ENCODE measurements at regions not wholly inside any gene's neighbourhood (a gene's known extent, or its start where the extent isn't known, plus 50 kb on each side); places are given as distances from the start of the nearest gene placed in this dataset.
"Not testable (repeated sequence)": the region's sequence is repeated elsewhere in the genome, so short reads cannot be mapped to it uniquely, and the experiment has no call there.

DNA sequence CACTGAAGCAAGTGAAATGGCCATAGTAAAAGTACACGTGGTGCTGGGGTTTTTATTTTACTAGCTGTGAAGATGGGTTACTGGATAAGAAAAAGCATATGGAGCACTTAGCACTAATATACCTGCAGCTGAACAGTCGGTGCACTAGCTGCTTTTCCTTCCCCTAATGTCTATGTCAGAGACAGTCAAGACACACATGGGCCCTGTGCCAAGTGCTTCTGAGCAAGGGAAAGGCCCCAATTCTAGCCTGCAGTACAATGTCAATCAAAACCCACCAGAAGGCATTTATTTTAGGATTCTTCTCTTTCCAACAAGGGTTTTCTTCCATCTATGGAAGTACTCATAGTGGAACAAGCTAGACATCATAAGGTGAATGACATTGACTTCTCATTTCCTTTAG lies 716.7 kb downstream of the CCSER2 start:
- no peak for DNase-seq

DNA sequence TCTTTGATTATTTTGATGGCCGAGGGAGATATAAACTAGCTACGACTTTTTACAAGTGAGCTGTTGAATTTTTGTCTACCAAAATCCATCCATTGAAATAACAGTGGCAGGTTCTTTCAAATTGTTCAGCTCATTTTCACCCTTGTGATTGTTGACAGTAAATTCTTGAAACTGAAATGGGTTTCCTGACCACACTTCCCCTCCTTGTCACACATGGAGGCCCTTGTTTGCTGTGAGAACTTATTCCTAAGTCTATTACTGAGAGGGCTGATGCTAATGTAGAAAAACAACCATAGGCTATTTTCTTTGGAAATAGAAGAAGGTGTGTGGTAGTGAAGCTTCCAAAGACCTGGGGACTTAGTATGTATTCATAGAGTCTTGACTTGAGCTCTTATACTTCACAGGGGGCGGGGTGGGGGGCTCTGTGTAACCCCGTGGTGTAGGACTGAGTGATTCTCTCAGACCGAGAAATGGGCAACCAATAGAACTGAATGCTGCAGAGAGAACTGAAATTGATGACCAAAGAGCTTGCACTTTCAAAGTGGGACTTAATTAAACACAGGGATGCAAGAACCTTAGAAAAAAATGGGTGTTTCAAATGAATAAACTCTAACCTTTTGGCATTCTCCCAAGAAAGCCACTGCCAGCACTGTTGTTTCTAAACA lies 718.9 kb downstream of the CCSER2 start:
- no peak for DNase-seq

GRCh38 chr10:85047979-85048378 lies 719.6 kb downstream of the CCSER2 start:
- DNase-seq, result no peak

- no peak for DNase-seq
Observed at GRCh38 chr10:85048644-85049043, 720.3 kb downstream of the CCSER2 start.

GRCh38 chr10:85060944-85061343 lies 732.6 kb downstream of the CCSER2 start:
- no peak for DNase-seq

DNA sequence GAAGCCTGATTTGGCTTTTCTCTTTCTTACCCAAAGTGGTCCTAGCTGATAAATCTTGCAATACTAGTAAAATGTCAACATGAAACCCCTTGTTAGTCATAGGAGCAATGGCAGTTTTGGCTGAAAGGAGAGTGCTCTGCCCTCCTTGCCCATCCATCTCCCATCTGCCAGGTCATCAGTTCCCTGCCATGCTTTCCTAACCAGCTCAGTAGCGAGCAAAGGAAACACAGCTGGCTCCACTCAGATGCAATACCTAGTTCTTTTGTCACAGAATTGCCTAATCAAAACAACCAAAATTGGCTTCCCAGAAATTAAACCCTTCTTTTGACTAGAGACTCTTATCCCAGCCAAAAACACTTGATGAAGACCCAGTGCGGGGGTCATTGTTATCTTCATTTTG lies 733.0 kb downstream of the CCSER2 start:
- DNase-seq, result no peak

DNA sequence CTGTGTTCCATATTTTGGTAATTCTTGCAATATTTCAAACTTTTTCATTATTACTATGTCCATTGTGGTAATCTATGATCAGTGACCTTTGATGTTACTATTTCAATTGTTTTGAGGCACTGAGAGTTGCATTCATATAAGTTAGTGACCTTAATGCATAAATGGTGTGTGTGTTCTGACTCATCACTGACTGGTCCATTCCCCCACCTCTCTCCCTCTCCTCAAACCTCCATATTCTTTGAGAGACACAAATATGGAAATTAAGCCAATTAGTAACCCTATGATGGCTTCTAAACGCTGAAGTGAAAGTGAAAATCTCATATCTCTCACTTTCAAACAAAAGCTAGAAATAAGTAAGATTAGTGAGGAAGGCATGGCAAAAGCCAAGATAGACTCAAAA lies 739.6 kb downstream of the CCSER2 start:
- no peak for DNase-seq

GRCh38 chr10:85080934-85081333 lies 752.5 kb downstream of the CCSER2 start:
- DNase-seq, result no peak

GRCh38 chr10:85098835-85099521 lies 770.6 kb downstream of the CCSER2 start:
- DNase-seq, result no peak

DNA sequence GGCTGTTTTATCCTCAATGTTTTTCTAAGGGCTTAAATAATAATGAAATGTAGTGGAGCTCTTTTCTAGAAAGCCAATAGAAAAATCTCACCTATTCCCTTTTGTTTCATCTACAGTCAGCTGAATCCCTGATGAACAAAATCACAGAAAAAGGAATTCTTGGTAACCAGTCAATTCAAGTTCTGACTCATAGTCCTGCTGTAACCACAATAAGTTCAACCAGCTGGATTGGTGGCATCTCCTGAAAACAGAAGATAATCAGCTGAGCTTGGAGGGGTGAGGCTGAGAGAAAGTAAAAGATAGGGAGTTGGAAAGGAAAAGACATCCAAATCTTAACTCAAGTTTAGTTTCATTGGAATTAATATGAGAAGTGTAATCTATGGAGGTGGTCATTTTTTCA lies 772.1 kb downstream of the CCSER2 start:
- no peak for DNase-seq

GRCh38 chr10:85105614-85106255 lies 777.3 kb downstream of the CCSER2 start:
- no peak for DNase-seq

DNA sequence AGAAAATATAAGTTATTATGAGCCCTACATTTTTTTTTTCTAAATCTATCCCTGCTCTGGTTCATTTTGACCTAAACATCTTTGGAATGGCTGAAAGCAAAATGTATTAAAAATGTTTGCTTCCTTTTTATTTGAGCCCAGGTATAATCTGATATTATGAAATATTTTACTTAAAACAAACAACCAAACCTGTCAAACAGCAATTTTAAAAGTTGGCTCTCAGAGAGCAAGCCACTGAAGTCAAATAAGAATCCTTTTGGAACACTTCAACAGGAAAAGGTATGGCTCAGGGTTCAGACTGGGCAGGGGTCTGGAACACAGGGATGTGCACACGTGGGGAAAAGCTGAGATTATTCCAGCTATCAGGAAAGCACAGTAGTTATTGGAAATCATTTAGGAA lies 782.9 kb downstream of the CCSER2 start:
- no peak for DNase-seq

DNA sequence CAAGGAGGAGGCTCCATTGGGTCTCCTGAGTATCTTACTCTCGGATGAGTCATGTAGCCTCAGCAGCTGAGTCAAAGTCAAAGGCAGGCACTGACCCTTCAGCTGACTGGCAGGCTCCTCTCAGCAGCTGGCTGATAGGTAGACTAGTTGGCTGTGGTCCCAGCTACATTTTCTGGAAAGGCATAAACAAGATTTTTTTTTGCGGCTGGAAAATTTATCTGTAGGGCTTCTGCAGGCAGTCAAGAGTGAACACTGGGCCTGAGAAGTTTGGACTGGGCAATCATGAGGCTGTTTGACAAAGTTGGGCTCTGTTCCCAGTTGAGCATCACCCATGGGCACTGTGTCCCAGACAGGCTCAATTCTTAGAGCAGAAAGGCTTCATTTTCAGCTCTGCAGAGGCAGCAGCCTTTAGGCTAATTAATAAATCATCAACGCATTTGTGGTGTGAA lies 796.2 kb downstream of the CCSER2 start:
- no peak for DNase-seq

- no peak for DNase-seq
Observed at GRCh38 chr10:85137253-85137652, 808.9 kb downstream of the CCSER2 start.

DNA sequence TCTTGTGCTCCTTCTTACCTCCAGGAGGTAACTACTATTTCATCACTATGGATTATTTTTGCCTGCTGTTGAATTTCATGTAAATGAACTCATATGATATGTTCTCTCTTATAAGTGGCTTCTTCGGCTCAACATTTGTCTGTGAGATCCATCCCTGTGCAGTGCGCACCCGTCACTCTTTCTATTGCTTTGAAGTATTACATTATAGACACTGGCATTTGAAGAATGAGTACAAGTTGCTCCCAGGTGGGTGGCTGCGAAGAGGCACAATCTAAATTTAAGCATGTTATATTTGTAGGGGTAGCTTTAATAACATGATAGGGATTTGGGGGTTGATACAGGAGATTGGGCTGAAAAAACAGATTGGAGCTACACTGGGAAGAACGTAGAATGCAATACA lies 809.7 kb downstream of the CCSER2 start:
- DNase-seq, result no peak

- no peak for DNase-seq
Observed at GRCh38 chr10:85139124-85139523, 810.7 kb downstream of the CCSER2 start.

DNA sequence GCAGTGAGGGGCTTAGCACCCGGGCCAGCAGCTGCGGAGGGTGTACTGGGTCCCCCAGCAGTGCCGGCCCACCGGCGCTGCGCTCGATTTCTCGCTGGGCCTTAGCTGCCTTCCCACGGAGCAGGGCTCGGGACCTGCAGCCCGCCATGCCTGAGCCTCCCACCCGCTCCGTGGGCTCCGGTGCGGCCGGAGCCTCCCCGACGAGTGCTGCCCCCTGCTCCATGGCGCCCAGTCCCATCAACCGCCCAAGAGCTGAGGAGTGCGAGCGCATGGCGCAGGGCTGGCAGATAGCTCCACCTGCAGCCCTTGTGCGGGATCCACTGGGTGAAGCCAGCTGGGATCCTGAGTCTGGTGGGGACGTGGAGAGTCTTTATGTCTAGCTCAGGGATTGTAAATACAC lies 813.1 kb downstream of the CCSER2 start:
- not testable (repeated sequence) for DNase-seq

DNA sequence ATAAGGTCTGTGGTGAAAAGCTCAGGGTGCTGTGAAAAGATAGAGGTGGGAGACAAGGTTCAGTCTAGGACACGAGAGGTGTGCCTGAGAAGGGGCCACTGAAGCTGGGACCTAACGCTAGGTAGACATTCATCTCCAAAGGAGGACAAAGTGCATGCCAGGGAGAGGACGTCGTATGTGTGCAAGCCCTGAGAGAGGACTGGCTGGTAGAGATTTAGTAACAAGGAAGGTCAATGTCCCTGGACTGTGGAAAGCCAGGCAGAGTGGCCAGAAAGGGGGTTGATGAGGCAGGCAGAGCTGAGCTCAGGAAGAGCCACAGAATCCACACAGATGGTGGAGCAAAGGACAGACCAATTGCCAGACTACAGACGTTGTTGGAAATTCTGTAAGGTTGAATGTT lies 817.6 kb downstream of the CCSER2 start:
- DNase-seq, result no peak

DNA sequence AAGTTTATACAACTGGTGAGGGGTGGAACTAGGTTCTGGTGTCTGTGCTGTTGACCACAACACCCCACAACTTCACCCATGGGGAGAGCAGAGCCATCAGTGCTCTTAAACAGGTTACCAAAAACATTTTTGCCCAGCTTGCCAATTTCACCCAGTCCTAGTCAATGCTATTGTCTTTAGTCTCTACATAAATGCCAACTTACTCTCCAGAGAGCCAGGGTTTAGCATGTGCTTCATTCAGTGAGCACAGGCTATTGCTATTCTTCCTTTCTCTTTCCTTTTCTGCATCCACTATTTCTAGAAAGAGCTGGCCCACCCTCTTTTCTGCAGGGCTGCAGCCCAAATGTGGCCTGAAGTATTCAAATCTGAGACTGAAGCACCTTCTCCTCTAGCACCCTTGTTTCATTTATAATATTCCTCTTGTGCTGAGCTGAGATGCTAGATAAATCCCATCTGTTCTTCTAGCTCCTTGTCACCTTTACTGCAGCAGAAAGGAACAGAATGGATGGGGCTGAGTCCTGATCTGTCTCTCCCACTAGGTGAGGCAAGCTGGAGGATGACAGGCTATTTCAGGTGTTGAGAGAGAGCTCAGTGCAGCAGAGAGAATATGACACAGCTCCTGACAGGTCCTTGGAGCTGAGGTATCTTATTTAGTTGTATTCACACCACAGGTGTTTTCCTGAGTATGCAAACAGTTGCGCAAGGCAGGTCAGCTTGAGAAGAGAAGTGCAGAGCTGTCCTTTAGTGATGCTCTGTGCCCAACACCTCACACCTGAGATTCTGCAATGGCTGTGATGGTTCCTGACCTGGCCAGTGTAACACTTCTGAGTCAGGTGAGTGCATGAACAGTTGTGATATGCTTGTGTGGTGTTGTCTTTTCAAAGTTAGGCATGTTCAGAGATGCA lies 819.2 kb downstream of the CCSER2 start:
- DNase-seq, result no peak

DNA sequence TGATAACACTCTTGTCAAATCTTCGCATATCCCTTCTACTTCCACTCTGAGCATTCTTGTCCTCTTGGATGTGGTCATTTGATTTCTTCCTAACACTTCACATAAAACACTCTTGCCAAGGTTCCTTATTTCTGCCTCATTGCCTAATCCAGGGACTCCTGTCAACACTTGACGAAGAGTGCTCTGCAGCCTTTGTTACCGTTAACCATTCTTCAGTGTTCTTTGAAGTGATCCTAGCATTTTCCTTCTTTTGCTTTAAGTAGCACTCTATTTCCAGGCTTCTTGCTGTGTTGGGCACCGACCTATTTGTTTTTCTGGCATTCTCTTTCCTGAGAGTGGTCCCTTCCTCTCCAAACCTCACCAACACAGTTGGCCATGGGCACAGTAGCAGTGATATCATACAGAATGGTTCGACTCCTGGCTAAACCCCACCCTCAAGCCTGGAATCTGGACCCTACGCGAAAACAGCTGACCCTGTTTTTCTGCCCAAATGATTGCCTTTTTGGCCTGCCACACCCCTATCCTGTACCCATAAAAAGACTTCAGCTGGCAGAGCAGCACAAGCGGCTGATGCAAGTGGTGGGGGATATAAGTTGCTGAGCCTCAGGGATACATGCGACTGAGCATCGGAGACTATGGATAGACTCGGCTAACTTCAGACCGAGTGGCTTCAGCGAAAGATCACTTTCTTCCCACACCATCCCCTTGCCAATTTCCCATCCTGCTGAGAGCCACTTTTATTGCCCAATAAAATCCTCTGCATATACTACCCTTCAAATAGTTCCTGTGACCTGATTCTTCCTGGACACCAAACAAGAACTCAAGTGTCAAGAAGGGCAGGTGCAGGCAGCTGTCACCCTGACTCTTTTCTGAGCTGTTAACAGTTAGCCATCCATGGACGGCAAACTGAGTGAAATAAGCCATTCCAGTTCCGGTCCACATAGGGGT lies 820.6 kb downstream of the CCSER2 start:
- DNase-seq, result no peak

DNA sequence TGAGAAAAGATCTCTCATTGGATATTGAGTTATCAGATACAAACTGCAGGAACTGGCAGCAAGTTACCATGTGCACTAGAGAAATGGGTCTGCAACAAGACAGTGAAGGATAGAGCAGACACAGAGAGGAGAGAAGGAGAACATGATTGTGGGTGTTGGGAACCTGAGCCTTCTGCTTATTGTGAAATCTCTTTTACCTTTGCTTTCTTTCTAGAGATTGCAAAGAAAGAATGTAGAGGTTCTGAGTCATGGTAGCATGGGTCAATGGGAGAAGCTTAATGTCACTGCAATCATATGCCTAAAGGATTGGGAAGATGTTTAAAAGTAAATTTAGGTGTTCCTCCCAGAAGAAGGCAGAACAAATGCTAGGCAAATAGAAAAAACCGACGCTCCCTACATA lies 821.4 kb downstream of the CCSER2 start:
- no peak for DNase-seq

DNA sequence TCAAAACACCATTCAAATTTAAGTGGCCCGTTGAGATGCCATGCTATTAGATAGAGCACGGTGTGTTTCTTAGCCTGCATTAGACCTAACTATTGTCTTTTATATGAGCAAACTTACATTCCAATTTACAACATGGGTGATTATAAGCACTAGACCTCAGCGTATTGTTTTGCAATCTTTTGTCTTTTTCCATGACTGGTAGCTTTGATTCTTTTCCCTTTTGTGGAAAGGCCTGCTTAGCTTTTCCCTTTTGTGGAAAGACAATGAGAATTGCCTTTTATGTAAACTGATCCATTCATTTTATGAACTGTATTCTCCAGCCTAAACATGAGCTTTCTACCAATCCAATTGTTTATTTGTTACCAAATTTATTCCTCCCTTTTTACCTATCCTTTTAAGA lies 823.1 kb downstream of the CCSER2 start:
- no peak for DNase-seq

All from CD4-positive, alpha-beta T cell treated with Interleukin-21 for 1 hour (primary cell).